Parathyroid adenoma (tissue), 2 donors: ENCODE measurements at regions not wholly inside any gene's neighbourhood (a gene's known extent, or its start where the extent isn't known, plus 50 kb on each side); places are given as distances from the start of the nearest gene placed in this dataset.

Source experiments
- H2AFZ ChIP-seq: fragments of 300-600 bp; sonication (generic); one replicate; pipeline ENCODE4 v1.7.0; 2017; ENCODE audit warnings: antibody characterized with exemption, mild to moderate bottlenecking
- H3K27ac ChIP-seq: fragments of 300-600 bp; sonication (generic); one replicate; pipeline ENCODE4 v1.7.0; 2017
- H3K27me3 ChIP-seq: fragments of 300-600 bp; sonication (generic); one replicate; pipeline ENCODE4 v1.7.0; 2017; ENCODE audit warnings: low read length; ENCODE audit not compliant: control insufficient read depth, insufficient read depth
- H3K36me3 ChIP-seq: fragments of 300-600 bp; sonication (generic); one replicate; pipeline ENCODE4 v1.7.0; 2017; ENCODE audit warnings: low read length; ENCODE audit not compliant: control insufficient read depth, insufficient read depth
- H3K4me1 ChIP-seq: fragments of 300-600 bp; sonication (generic); one replicate; pipeline ENCODE4 v1.7.0; 2017; ENCODE audit warnings: control low read depth
- H3K4me2 ChIP-seq: fragments of 300-600 bp; sonication (generic); one replicate; pipeline ENCODE4 v1.7.0; 2017; ENCODE audit warnings: low read length
- H3K4me3 ChIP-seq: fragments of 300-600 bp; sonication (generic); one replicate; pipeline ENCODE4 v1.7.0; 2017; ENCODE audit warnings: low read depth, low read length
- H3K79me2 ChIP-seq: fragments of 300-600 bp; sonication (generic); one replicate; pipeline ENCODE4 v1.7.0; 2017; ENCODE audit warnings: control low read depth
- H3K9ac ChIP-seq: fragments of 300-600 bp; sonication (generic); one replicate; pipeline ENCODE4 v1.7.0; 2017; ENCODE audit warnings: mild to moderate bottlenecking
- H3K9me3 ChIP-seq: fragments of 300-600 bp; sonication (generic); one replicate; pipeline ENCODE4 v1.7.0; 2017; ENCODE audit warnings: low read length; ENCODE audit not compliant: control insufficient read depth
- CTCF ChIP-seq: fragments of 300-600 bp; sonication (generic); IDR thresholded peaks from one replicate; pipeline ENCODE4 v1.7.0; 2017; ENCODE audit warnings: antibody characterized with exemption, mild to moderate bottlenecking
- donor health status: primary hyperparathyroidism.

GRCh38 chr3:144756704-144757440, 785.2 kb downstream of the DIPK2A start:
- no peaks in the 10 kb centered on the region for H3K79me2 ChIP-seq
- no peak for TF ChIP-seq CTCF

GRCh38 chr3:144760831-144761230, 789.2 kb downstream of the DIPK2A start:
- no peak overlapping the region for H3K27ac ChIP-seq
- no peaks in the 10 kb centered on the region for H3K4me1 ChIP-seq
- no peak overlapping the region for H3K9ac ChIP-seq
- H3K4me3 ChIP-seq: no peak overlapping the region
- no peak overlapping the region for H3K4me2 ChIP-seq
- TF ChIP-seq CTCF: no peak
- H3K36me3 ChIP-seq: no peaks in the 10 kb centered on the region
- H3K27me3 ChIP-seq: no peaks in the 10 kb centered on the region
- no peaks in the 10 kb centered on the region for H3K9me3 ChIP-seq
- no peaks in the 10 kb centered on the region for H3K79me2 ChIP-seq
- H2AFZ ChIP-seq: no peak overlapping the region

More at GRCh38 chr3:144756704-144757440, 785.2 kb downstream of the DIPK2A start:
- Histone ChIP-seq H3K4me3 (no peak overlapping the region), H2AFZ (no peak overlapping the region), H3K4me2 (no peak overlapping the region), H3K27me3 (no peaks in the 10 kb centered on the region), H3K9me3 (no peaks in the 10 kb centered on the region), H3K36me3 (no peaks in the 10 kb centered on the region), H3K27ac (no peak overlapping the region), H3K9ac (no peak overlapping the region), H3K4me1 (no peaks in the 10 kb centered on the region)

GRCh38 chr3:144762091-144762490, 790.5 kb downstream of the DIPK2A start:
- Histone ChIP-seq H3K9ac (no peak overlapping the region), H3K4me2 (no peak overlapping the region), H2AFZ (no peak overlapping the region), H3K27me3 (no peaks in the 10 kb centered on the region), H3K9me3 (no peaks in the 10 kb centered on the region), H3K36me3 (no peaks in the 10 kb centered on the region), H3K27ac (no peak overlapping the region), H3K4me1 (no peaks in the 10 kb centered on the region), H3K79me2 (no peaks in the 10 kb centered on the region), H3K4me3 (no peak overlapping the region)
- no peak for TF ChIP-seq CTCF

GRCh38 chr3:144763878-144764454, 792.3 kb downstream of the DIPK2A start:
- Histone ChIP-seq H3K27me3 (no peaks in the 10 kb centered on the region), H3K4me1 (no peaks in the 10 kb centered on the region), H3K9ac (no peak overlapping the region), H3K36me3 (no peaks in the 10 kb centered on the region), H3K79me2 (no peaks in the 10 kb centered on the region), H2AFZ (no peak overlapping the region), H3K4me3 (no peak overlapping the region), H3K9me3 (no peaks in the 10 kb centered on the region), H3K27ac (no peak overlapping the region), H3K4me2 (no peak overlapping the region)
- TF ChIP-seq CTCF: no peak

- no peaks in the 10 kb centered on the region for H3K27me3 ChIP-seq
- no peak overlapping the region for H3K27ac ChIP-seq
- no peak overlapping the region for H3K9ac ChIP-seq
- no peak for TF ChIP-seq CTCF
- no peak overlapping the region for H3K4me2 ChIP-seq
- H3K9me3 ChIP-seq: no peaks in the 10 kb centered on the region
- H2AFZ ChIP-seq: no peak overlapping the region
- no peaks in the 10 kb centered on the region for H3K79me2 ChIP-seq
- no peaks in the 10 kb centered on the region for H3K4me1 ChIP-seq
- H3K4me3 ChIP-seq: no peak overlapping the region
- H3K36me3 ChIP-seq: no peaks in the 10 kb centered on the region
Measured at GRCh38 chr3:144770281-144770680, 798.7 kb downstream of the DIPK2A start.
